Activated naive CD4-positive, alpha-beta T cell treated with anti-CD3 and anti-CD28 coated beads, Interleukin-2, amount 10 ng/mL, durations not matched to agents 7 days and 5 days (primary cell): ENCODE measurements at regions not wholly inside any gene's neighbourhood (a gene's known extent, or its start where the extent isn't known, plus 50 kb on each side); places are given as distances from the start of the nearest gene placed in this dataset.

Source experiments
- CTCF ChIA-PET: fragments of 350-600 bp; sonication (Branson Sonifier 250); formaldehyde crosslinking; loops from one replicate; lab custom pipeline; 2021; ENCODE audit warnings: antibody characterized with exemption; lab: Charles Lee
- DNase-seq: peaks from one replicate; pipeline ENCODE4 v3.0.0-alpha.2; 2020
- H3K27ac Mint-ChIP-seq: one replicate; pipeline ENCODE4 v1.8.0; 2021; ENCODE audit warnings: mild to moderate bottlenecking, moderate library complexity, mixed read lengths
- H3K27me3 Mint-ChIP-seq: one replicate; pipeline ENCODE4 v1.8.0; 2021; ENCODE audit warnings: mild to moderate bottlenecking, mixed read lengths
- H3K36me3 Mint-ChIP-seq: one replicate; pipeline ENCODE4 v1.8.0; 2021; ENCODE audit warnings: mixed read lengths
- H3K4me1 Mint-ChIP-seq: one replicate; pipeline ENCODE4 v1.8.0; 2021; ENCODE audit warnings: mixed read lengths
- H3K4me3 Mint-ChIP-seq: one replicate; pipeline ENCODE4 v1.8.0; 2021; ENCODE audit warnings: mild to moderate bottlenecking, moderate library complexity, mixed read lengths
- H3K9me3 Mint-ChIP-seq: one replicate; pipeline ENCODE4 v1.8.0; 2021; ENCODE audit warnings: mixed read lengths

- Mint-ChIP-seq H3K27ac (no peak overlapping the region), H3K4me1 (no peaks in the 10 kb centered on the region), H3K9me3 (peaks cover 7% of the 10 kb centered on the region), H3K4me3 (no peak overlapping the region), H3K36me3 (no peaks in the 10 kb centered on the region), H3K27me3 (peaks cover 26% of the 10 kb centered on the region)
- no peak for DNase-seq
- CTCF ChIA-PET, result no interaction called here
Observed at GRCh38 chr22:49480896-49481658, 346.6 kb downstream of the BRD1 start.

GRCh38 chr22:49480331-49480730 is 347.3 kb downstream of the BRD1 start:
- H3K27ac Mint-ChIP-seq, result no peak overlapping the region
- no peak overlapping the region for H3K4me3 Mint-ChIP-seq
- no peaks in the 10 kb centered on the region for H3K36me3 Mint-ChIP-seq
- H3K4me1 Mint-ChIP-seq, result no peaks in the 10 kb centered on the region
- no peak for DNase-seq
- H3K27me3 Mint-ChIP-seq, result peaks cover 26% of the 10 kb centered on the region
- peaks cover 7% of the 10 kb centered on the region for H3K9me3 Mint-ChIP-seq
- CTCF ChIA-PET, result no interaction called here

GRCh38 chr22:49479566-49479965 is 348.1 kb downstream of the BRD1 start:
- H3K9me3 Mint-ChIP-seq, result peaks cover 7% of the 10 kb centered on the region
- CTCF ChIA-PET, result no interaction called here
- H3K27me3 Mint-ChIP-seq, result peaks cover 26% of the 10 kb centered on the region
- no peaks in the 10 kb centered on the region for H3K4me1 Mint-ChIP-seq
- DNase-seq, result no peak
- no peaks in the 10 kb centered on the region for H3K36me3 Mint-ChIP-seq
- no peak overlapping the region for H3K4me3 Mint-ChIP-seq
- no peak overlapping the region for H3K27ac Mint-ChIP-seq

- Mint-ChIP-seq H3K27me3 (peaks cover 18% of the 10 kb centered on the region), H3K4me3 (no peak overlapping the region), H3K36me3 (no peaks in the 10 kb centered on the region), H3K9me3 (peaks cover 7% of the 10 kb centered on the region), H3K4me1 (no peaks in the 10 kb centered on the region), H3K27ac (no peak overlapping the region)
- CTCF ChIA-PET, result no interaction called here
- no peak for DNase-seq
Observed at GRCh38 chr22:49476800-49477400, 350.8 kb downstream of the BRD1 start.

GRCh38 chr22:49476176-49476575 is 351.5 kb downstream of the BRD1 start:
- Mint-ChIP-seq H3K36me3 (no peaks in the 10 kb centered on the region), H3K27ac (no peak overlapping the region), H3K9me3 (peaks cover 7% of the 10 kb centered on the region), H3K27me3 (peaks cover 11% of the 10 kb centered on the region), H3K4me3 (no peak overlapping the region), H3K4me1 (no peaks in the 10 kb centered on the region)
- DNase-seq, result no peak
- CTCF ChIA-PET, result no interaction called here

- no peak for DNase-seq
- Mint-ChIP-seq H3K27me3 (peaks cover 7% of the 10 kb centered on the region), H3K4me1 (no peaks in the 10 kb centered on the region), H3K36me3 (no peaks in the 10 kb centered on the region), H3K9me3 (peaks cover 7% of the 10 kb centered on the region), H3K27ac (no peak overlapping the region), H3K4me3 (no peak overlapping the region)
- CTCF ChIA-PET, result no interaction called here
Observed at GRCh38 chr22:49475253-49475652, 352.4 kb downstream of the BRD1 start.

GRCh38 chr22:49473286-49473685 is 354.4 kb downstream of the BRD1 start:
- H3K9me3 Mint-ChIP-seq, result peaks cover 7% of the 10 kb centered on the region
- no peaks in the 10 kb centered on the region for H3K27me3 Mint-ChIP-seq
- no peak for DNase-seq
- no peak overlapping the region for H3K4me3 Mint-ChIP-seq
- H3K36me3 Mint-ChIP-seq, result no peaks in the 10 kb centered on the region
- H3K4me1 Mint-ChIP-seq, result no peaks in the 10 kb centered on the region
- H3K27ac Mint-ChIP-seq, result no peak overlapping the region
- CTCF ChIA-PET, result no interaction called here

- Mint-ChIP-seq H3K4me1 (no peaks in the 10 kb centered on the region), H3K36me3 (peaks cover 1% of the 10 kb centered on the region), H3K9me3 (peaks cover 1% of the 10 kb centered on the region), H3K27ac (no peak overlapping the region), H3K27me3 (no peaks in the 10 kb centered on the region), H3K4me3 (no peak overlapping the region)
- CTCF ChIA-PET, result no interaction called here
- DNase-seq, result no peak
Observed at GRCh38 chr22:49470741-49471503, 356.8 kb downstream of the BRD1 start.

GRCh38 chr22:49469896-49470740 is 357.6 kb downstream of the BRD1 start:
- no peak for DNase-seq
- Mint-ChIP-seq H3K36me3 (peaks cover 1% of the 10 kb centered on the region), H3K27me3 (no peaks in the 10 kb centered on the region), H3K27ac (no peak overlapping the region), H3K4me1 (no peaks in the 10 kb centered on the region), H3K9me3 (peaks cover 3% of the 10 kb centered on the region), H3K4me3 (no peak overlapping the region)
- CTCF ChIA-PET, result no interaction called here

GRCh38 chr22:49468487-49469198 is 359.0 kb downstream of the BRD1 start:
- peaks cover 3% of the 10 kb centered on the region for H3K9me3 Mint-ChIP-seq
- H3K27me3 Mint-ChIP-seq, result no peaks in the 10 kb centered on the region
- CTCF ChIA-PET, result no interaction called here
- DNase-seq, result no peak
- no peak overlapping the region for H3K4me3 Mint-ChIP-seq
- peaks cover 1% of the 10 kb centered on the region for H3K36me3 Mint-ChIP-seq
- H3K4me1 Mint-ChIP-seq, result no peaks in the 10 kb centered on the region
- no peak overlapping the region for H3K27ac Mint-ChIP-seq

- Mint-ChIP-seq H3K4me3 (no peak overlapping the region), H3K27ac (no peak overlapping the region), H3K9me3 (peaks cover 3% of the 10 kb centered on the region), H3K27me3 (no peaks in the 10 kb centered on the region), H3K36me3 (peaks cover 1% of the 10 kb centered on the region), H3K4me1 (no peaks in the 10 kb centered on the region)
- CTCF ChIA-PET, result no interaction called here
- no peak for DNase-seq
Observed at GRCh38 chr22:49466878-49467595, 360.6 kb downstream of the BRD1 start.

- Mint-ChIP-seq H3K4me3 (no peak overlapping the region), H3K27ac (no peak overlapping the region), H3K36me3 (peaks cover 1% of the 10 kb centered on the region), H3K27me3 (no peaks in the 10 kb centered on the region), H3K9me3 (peaks cover 3% of the 10 kb centered on the region), H3K4me1 (no peaks in the 10 kb centered on the region)
- no peak for DNase-seq
- CTCF ChIA-PET, result no interaction called here
Observed at GRCh38 chr22:49464037-49464436, 363.6 kb downstream of the BRD1 start.

- Mint-ChIP-seq H3K4me3 (no peak overlapping the region), H3K4me1 (no peaks in the 10 kb centered on the region), H3K27ac (no peak overlapping the region), H3K9me3 (peaks cover 3% of the 10 kb centered on the region), H3K27me3 (no peaks in the 10 kb centered on the region), H3K36me3 (no peaks in the 10 kb centered on the region)
- CTCF ChIA-PET, result no interaction called here
- DNase-seq, result peak; percentile 24
Observed at GRCh38 chr22:49462795-49463194, 364.9 kb downstream of the BRD1 start.
